ENCODE measurements at regions not wholly inside any gene's neighbourhood (a gene's known extent, or its start where the extent isn't known, plus 50 kb on each side); places are given as distances from the start of the nearest gene placed in this dataset.

GRCh38 chr2:56444339-56444738 lies 260.5 kb downstream of the CCDC85A start:
- Mint-ChIP-seq H3K4me1 (no peaks in the 10 kb centered on the region), H3K9me3 (peaks cover 0 to 4% of the 10 kb centered on the region in 2 donors), H3K4me3 (no peak overlapping the region), H3K27me3 (no peaks in the 10 kb centered on the region), H3K36me3 (no peaks in the 10 kb centered on the region), H3K27ac (no peak overlapping the region)
- DNase-seq, result no peak
- ATAC-seq (replicated peaks), result no peak

GRCh38 chr2:56448403-56449001 lies 264.7 kb downstream of the CCDC85A start:
- DNase-seq, result no peak
- no peaks in the 10 kb centered on the region for H3K4me1 Mint-ChIP-seq
- no peak overlapping the region for H3K4me3 Mint-ChIP-seq
- no peak for ATAC-seq (replicated peaks)
- H3K9me3 Mint-ChIP-seq, result peaks cover 10 to 11% of the 10 kb centered on the region in 2 donors
- H3K27ac Mint-ChIP-seq, result no peak overlapping the region
- no peaks in the 10 kb centered on the region for H3K27me3 Mint-ChIP-seq
- no peaks in the 10 kb centered on the region for H3K36me3 Mint-ChIP-seq

GRCh38 chr2:56449002-56449431 lies 265.2 kb downstream of the CCDC85A start:
- H3K27me3 Mint-ChIP-seq, result no peaks in the 10 kb centered on the region
- peaks cover 10 to 11% of the 10 kb centered on the region in 2 donors for H3K9me3 Mint-ChIP-seq
- no peaks in the 10 kb centered on the region for H3K4me1 Mint-ChIP-seq
- H3K36me3 Mint-ChIP-seq, result no peaks in the 10 kb centered on the region
- DNase-seq (no peak), ATAC-seq (replicated peaks) (no peak)
- no peak overlapping the region for H3K4me3 Mint-ChIP-seq
- no peak overlapping the region for H3K27ac Mint-ChIP-seq

DNA sequence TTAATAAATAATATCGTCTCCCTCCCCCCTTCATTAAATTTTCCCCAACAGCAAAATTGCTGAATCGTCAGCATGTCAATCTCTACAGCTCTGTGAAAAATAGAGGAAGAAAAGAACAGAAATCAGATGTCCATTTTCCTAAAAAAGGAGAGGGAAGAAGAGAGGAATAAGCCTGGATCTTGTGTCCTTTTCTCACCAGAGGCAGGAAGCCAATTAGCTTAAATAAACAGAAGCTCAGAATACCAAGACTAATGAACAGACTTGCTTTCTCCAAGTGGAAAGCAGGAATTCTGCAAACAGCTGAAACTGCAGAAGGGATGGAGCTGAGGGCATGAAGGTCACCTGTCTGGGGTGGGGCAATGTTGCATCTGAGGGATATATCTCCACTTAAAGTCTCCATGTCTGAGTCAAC lies 265.7 kb downstream of the CCDC85A start:
- Mint-ChIP-seq H3K27ac (no peak overlapping the region), H3K4me3 (no peak overlapping the region), H3K27me3 (no peaks in the 10 kb centered on the region), H3K9me3 (peaks cover 10 to 11% of the 10 kb centered on the region in 2 donors), H3K4me1 (no peaks in the 10 kb centered on the region), H3K36me3 (no peaks in the 10 kb centered on the region)
- no peak for DNase-seq
- no peak for ATAC-seq (replicated peaks)

DNA sequence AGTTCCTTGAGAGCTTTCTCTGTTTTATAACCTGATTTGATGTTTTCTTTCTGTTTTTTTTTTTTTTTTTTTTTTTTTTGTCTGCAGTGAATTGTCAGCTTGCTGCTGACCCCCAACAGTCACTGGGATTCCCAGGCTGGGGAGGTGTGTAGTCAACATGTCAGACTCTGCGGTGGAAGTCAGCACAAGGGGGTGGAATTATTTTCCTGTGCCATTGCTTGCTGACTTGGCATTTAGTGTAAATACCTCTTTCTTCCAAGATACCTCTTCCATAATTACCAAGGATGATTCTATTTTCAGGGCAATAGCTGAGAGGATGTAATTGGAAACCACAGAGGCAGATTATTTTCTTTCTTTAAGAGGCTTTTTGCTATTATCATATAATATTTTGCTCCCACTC lies 266.3 kb downstream of the CCDC85A start:
- Mint-ChIP-seq H3K36me3 (no peaks in the 10 kb centered on the region), H3K4me1 (no peaks in the 10 kb centered on the region), H3K27ac (no peak overlapping the region), H3K9me3 (peaks cover 10 to 11% of the 10 kb centered on the region in 2 donors), H3K27me3 (no peaks in the 10 kb centered on the region), H3K4me3 (no peak overlapping the region)
- ATAC-seq (replicated peaks) (no peak), DNase-seq (no peak)

GRCh38 chr2:56450772-56451171 lies 267.0 kb downstream of the CCDC85A start:
- no peak for ATAC-seq (replicated peaks)
- peaks cover 10 to 11% of the 10 kb centered on the region in 2 donors for H3K9me3 Mint-ChIP-seq
- no peaks in the 10 kb centered on the region for H3K36me3 Mint-ChIP-seq
- no peak overlapping the region for H3K27ac Mint-ChIP-seq
- no peaks in the 10 kb centered on the region for H3K27me3 Mint-ChIP-seq
- no peak overlapping the region for H3K4me3 Mint-ChIP-seq
- no peak for DNase-seq
- H3K4me1 Mint-ChIP-seq, result no peaks in the 10 kb centered on the region

GRCh38 chr2:56455642-56456041 lies 271.9 kb downstream of the CCDC85A start:
- DNase-seq (no peak), ATAC-seq (replicated peaks) (no peak)
- H3K27me3 Mint-ChIP-seq, result no peaks in the 10 kb centered on the region
- no peak overlapping the region for H3K27ac Mint-ChIP-seq
- H3K9me3 Mint-ChIP-seq, result peaks cover 9% of the 10 kb centered on the region in 2 donors
- no peaks in the 10 kb centered on the region for H3K36me3 Mint-ChIP-seq
- H3K4me3 Mint-ChIP-seq, result no peak overlapping the region
- H3K4me1 Mint-ChIP-seq, result no peaks in the 10 kb centered on the region

GRCh38 chr2:56456791-56457190 lies 273.0 kb downstream of the CCDC85A start:
- no peak overlapping the region for H3K27ac Mint-ChIP-seq
- H3K36me3 Mint-ChIP-seq, result no peaks in the 10 kb centered on the region
- peaks cover 2 to 3% of the 10 kb centered on the region in 2 donors for H3K9me3 Mint-ChIP-seq
- DNase-seq (no peak), ATAC-seq (replicated peaks) (no peak)
- no peaks in the 10 kb centered on the region for H3K4me1 Mint-ChIP-seq
- H3K4me3 Mint-ChIP-seq, result no peak overlapping the region
- no peaks in the 10 kb centered on the region for H3K27me3 Mint-ChIP-seq

DNA sequence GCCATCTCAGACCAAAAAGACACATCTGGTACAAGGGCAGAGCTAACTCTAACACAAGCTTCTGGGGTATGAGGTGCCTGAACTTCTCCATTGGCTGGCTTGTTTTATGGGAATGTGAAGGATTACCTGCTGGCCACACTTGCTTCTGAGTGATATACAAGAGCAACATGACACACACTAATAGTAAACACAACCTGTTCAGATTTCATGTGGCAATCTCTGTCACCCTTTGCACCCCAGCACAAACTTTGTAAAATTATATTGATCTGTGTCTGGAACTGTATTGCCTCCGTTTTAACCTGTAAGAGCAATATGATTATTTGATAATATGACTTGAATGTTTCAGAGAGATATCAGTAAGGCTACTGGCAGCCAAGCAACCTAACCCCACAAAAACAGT lies 276.7 kb downstream of the CCDC85A start:
- Mint-ChIP-seq H3K27me3 (no peaks in the 10 kb centered on the region), H3K36me3 (no peaks in the 10 kb centered on the region), H3K4me1 (no peaks in the 10 kb centered on the region), H3K27ac (no peak overlapping the region), H3K9me3 (peaks cover 0 to 3% of the 10 kb centered on the region in 2 donors), H3K4me3 (no peak overlapping the region)
- no peak for ATAC-seq (replicated peaks)
- DNase-seq, result no peak

- H3K36me3 Mint-ChIP-seq, result no peaks in the 10 kb centered on the region
- H3K27ac Mint-ChIP-seq, result no peak overlapping the region
- no peaks in the 10 kb centered on the region for H3K27me3 Mint-ChIP-seq
- DNase-seq (no peak), ATAC-seq (replicated peaks) (no peak)
- H3K4me1 Mint-ChIP-seq, result no peaks in the 10 kb centered on the region
- peaks cover 0 to 3% of the 10 kb centered on the region in 2 donors for H3K9me3 Mint-ChIP-seq
- no peak overlapping the region for H3K4me3 Mint-ChIP-seq
These were observed 280.3 kb downstream of the CCDC85A start for GRCh38 chr2:56464066-56464465.

DNA sequence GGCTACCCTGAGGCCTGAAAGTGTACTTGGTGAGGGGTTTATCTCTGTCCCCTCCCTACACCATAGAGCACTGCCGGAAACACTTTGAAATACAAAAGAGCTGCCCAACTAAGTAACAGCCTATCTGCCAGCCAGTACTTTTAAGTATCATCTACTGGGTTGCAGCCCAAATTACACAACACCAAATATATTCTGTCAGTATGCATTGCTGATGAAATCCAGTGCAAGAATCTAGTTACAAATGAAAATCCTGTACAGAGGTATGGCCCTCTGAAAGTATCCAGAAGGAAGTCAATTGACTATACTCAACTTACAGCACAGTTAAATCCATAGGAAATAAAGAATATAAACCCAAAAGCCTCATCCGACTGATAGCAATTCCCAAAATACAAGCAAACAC lies 280.8 kb downstream of the CCDC85A start:
- H3K9me3 Mint-ChIP-seq, result peaks cover 0 to 3% of the 10 kb centered on the region in 2 donors
- no peaks in the 10 kb centered on the region for H3K27me3 Mint-ChIP-seq
- no peaks in the 10 kb centered on the region for H3K4me1 Mint-ChIP-seq
- ATAC-seq (replicated peaks) (no peak), DNase-seq (no peak)
- no peak overlapping the region for H3K4me3 Mint-ChIP-seq
- no peaks in the 10 kb centered on the region for H3K36me3 Mint-ChIP-seq
- no peak overlapping the region for H3K27ac Mint-ChIP-seq

DNA sequence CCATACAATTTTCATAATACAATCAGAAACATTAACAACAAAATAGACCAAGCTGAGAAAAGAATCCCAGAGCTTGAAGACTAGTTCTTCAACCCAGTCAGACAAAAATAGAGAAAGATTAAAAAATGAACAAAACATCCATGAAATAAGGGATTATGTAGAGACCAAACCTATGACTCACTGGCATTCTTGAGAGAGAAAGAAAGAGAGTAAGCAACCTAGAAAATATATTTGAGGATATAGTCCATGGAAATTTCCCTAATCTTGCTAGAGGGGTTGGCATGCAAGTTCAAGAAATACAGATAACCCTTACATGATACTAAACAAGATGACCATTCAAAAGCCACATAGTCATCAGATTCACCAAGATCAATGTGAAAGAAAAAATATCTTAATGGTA lies 281.7 kb downstream of the CCDC85A start:
- ATAC-seq (replicated peaks) (no peak), DNase-seq (no peak)
- peaks cover 0 to 3% of the 10 kb centered on the region in 2 donors for H3K9me3 Mint-ChIP-seq
- H3K36me3 Mint-ChIP-seq, result no peaks in the 10 kb centered on the region
- no peak overlapping the region for H3K27ac Mint-ChIP-seq
- H3K4me1 Mint-ChIP-seq, result no peaks in the 10 kb centered on the region
- H3K27me3 Mint-ChIP-seq, result no peaks in the 10 kb centered on the region
- H3K4me3 Mint-ChIP-seq, result no peak overlapping the region

GRCh38 chr2:56473524-56473923 lies 289.7 kb downstream of the CCDC85A start:
- ATAC-seq (replicated peaks) (no peak), DNase-seq (no peak)
- H3K36me3 Mint-ChIP-seq, result no peaks in the 10 kb centered on the region
- no peak overlapping the region for H3K27ac Mint-ChIP-seq
- H3K9me3 Mint-ChIP-seq, result peaks cover 0 to 2% of the 10 kb centered on the region in 2 donors
- H3K4me1 Mint-ChIP-seq, result no peaks in the 10 kb centered on the region
- H3K27me3 Mint-ChIP-seq, result no peaks in the 10 kb centered on the region
- H3K4me3 Mint-ChIP-seq, result no peak overlapping the region

- no peaks in the 10 kb centered on the region for H3K36me3 Mint-ChIP-seq
- no peaks in the 10 kb centered on the region for H3K4me1 Mint-ChIP-seq
- no peaks in the 10 kb centered on the region for H3K27me3 Mint-ChIP-seq
- DNase-seq, result no peak
- ATAC-seq (replicated peaks), result no peak
- H3K27ac Mint-ChIP-seq, result no peak overlapping the region
- peaks cover 0 to 2% of the 10 kb centered on the region in 2 donors for H3K9me3 Mint-ChIP-seq
- H3K4me3 Mint-ChIP-seq, result no peak overlapping the region
These were observed 290.8 kb downstream of the CCDC85A start for GRCh38 chr2:56474412-56475158.

GRCh38 chr2:56475191-56475590 lies 291.4 kb downstream of the CCDC85A start:
- no peaks in the 10 kb centered on the region for H3K27me3 Mint-ChIP-seq
- H3K36me3 Mint-ChIP-seq, result no peaks in the 10 kb centered on the region
- no peak overlapping the region for H3K4me3 Mint-ChIP-seq
- H3K27ac Mint-ChIP-seq, result no peak overlapping the region
- ATAC-seq (replicated peaks) (no peak), DNase-seq (no peak)
- H3K4me1 Mint-ChIP-seq, result no peaks in the 10 kb centered on the region
- peaks cover 0 to 2% of the 10 kb centered on the region in 2 donors for H3K9me3 Mint-ChIP-seq

Measured in stimulated activated naive B cell treated with anti-CD40 and anti-IgM and Interleukin-4, amounts not matched to agents 10 μg/mL and 1 μg/mL and 100 μg/mL, for 72 hours (primary cell).